ENCODE measurements at regions not wholly inside any gene's neighbourhood (a gene's known extent, or its start where the extent isn't known, plus 50 kb on each side); places are given as distances from the start of the nearest gene placed in this dataset.

GRCh38 chr4:101441446-101441845 is 94.1 kb upstream of the PPP3CA start:
- Histone ChIP-seq H3K4me1 (no peaks in the 10 kb centered on the region), H3K36me3 (ENCODE audit: control insufficient read depth, insufficient read depth, low read length) (no peaks in the 10 kb centered on the region), H3K27ac (no peak overlapping the region), H3K4me2 (ENCODE audit: low read length) (no peak overlapping the region), H3K4me3 (ENCODE audit: low read depth, low read length) (no peak overlapping the region), H2AFZ (no peak overlapping the region), H3K79me2 (no peaks in the 10 kb centered on the region), H3K9ac (no peak overlapping the region), H3K27me3 (ENCODE audit: control insufficient read depth, insufficient read depth, low read length) (no peaks in the 10 kb centered on the region), H3K9me3 (ENCODE audit: control insufficient read depth, low read length) (no peaks in the 10 kb centered on the region)
- TF ChIP-seq CTCF (IDR thresholded peaks at IDR 0.05), result no peak

- Histone ChIP-seq H3K4me3 (ENCODE audit: low read depth, low read length) (no peak overlapping the region), H3K27me3 (ENCODE audit: control insufficient read depth, insufficient read depth, low read length) (no peaks in the 10 kb centered on the region), H3K36me3 (ENCODE audit: control insufficient read depth, insufficient read depth, low read length) (no peaks in the 10 kb centered on the region), H2AFZ (no peak overlapping the region), H3K4me2 (ENCODE audit: low read length) (no peak overlapping the region), H3K79me2 (no peaks in the 10 kb centered on the region), H3K9ac (no peak overlapping the region), H3K4me1 (no peaks in the 10 kb centered on the region), H3K9me3 (ENCODE audit: control insufficient read depth, low read length) (no peaks in the 10 kb centered on the region), H3K27ac (no peak overlapping the region)
- no peak for TF ChIP-seq CTCF (IDR thresholded peaks at IDR 0.05)
These were observed 92.6 kb upstream of the PPP3CA start for GRCh38 chr4:101439926-101440325.

- Histone ChIP-seq H3K36me3 (ENCODE audit: control insufficient read depth, insufficient read depth, low read length) (no peaks in the 10 kb centered on the region), H3K4me3 (ENCODE audit: low read depth, low read length) (no peak overlapping the region), H3K79me2 (no peaks in the 10 kb centered on the region), H2AFZ (no peak overlapping the region), H3K4me2 (ENCODE audit: low read length) (no peak overlapping the region), H3K9ac (no peak overlapping the region), H3K4me1 (no peaks in the 10 kb centered on the region), H3K27ac (no peak overlapping the region), H3K9me3 (ENCODE audit: control insufficient read depth, low read length) (no peaks in the 10 kb centered on the region), H3K27me3 (ENCODE audit: control insufficient read depth, insufficient read depth, low read length) (no peaks in the 10 kb centered on the region)
- TF ChIP-seq CTCF (IDR thresholded peaks at IDR 0.05), result no peak
These were observed 74.1 kb upstream of the PPP3CA start for GRCh38 chr4:101421386-101421785.

GRCh38 chr4:101420661-101421060 is 73.3 kb upstream of the PPP3CA start:
- no peaks in the 10 kb centered on the region for H3K36me3 ChIP-seq (ENCODE audit: control insufficient read depth, insufficient read depth, low read length)
- H3K9me3 ChIP-seq (ENCODE audit: control insufficient read depth, low read length), result no peaks in the 10 kb centered on the region
- H3K27ac ChIP-seq, result no peak overlapping the region
- H3K9ac ChIP-seq, result no peak overlapping the region
- H3K4me1 ChIP-seq, result no peaks in the 10 kb centered on the region
- H3K4me2 ChIP-seq (ENCODE audit: low read length), result no peak overlapping the region
- no peaks in the 10 kb centered on the region for H3K27me3 ChIP-seq (ENCODE audit: control insufficient read depth, insufficient read depth, low read length)
- no peak for TF ChIP-seq CTCF (IDR thresholded peaks at IDR 0.05)
- no peaks in the 10 kb centered on the region for H3K79me2 ChIP-seq
- no peak overlapping the region for H2AFZ ChIP-seq
- H3K4me3 ChIP-seq (ENCODE audit: low read depth, low read length), result no peak overlapping the region

- H3K4me2 ChIP-seq (ENCODE audit: low read length), result no peak overlapping the region
- no peaks in the 10 kb centered on the region for H3K9me3 ChIP-seq (ENCODE audit: control insufficient read depth, low read length)
- H2AFZ ChIP-seq, result no peak overlapping the region
- H3K79me2 ChIP-seq, result no peaks in the 10 kb centered on the region
- H3K4me1 ChIP-seq, result no peaks in the 10 kb centered on the region
- no peak overlapping the region for H3K27ac ChIP-seq
- no peak overlapping the region for H3K9ac ChIP-seq
- no peaks in the 10 kb centered on the region for H3K27me3 ChIP-seq (ENCODE audit: control insufficient read depth, insufficient read depth, low read length)
- no peak overlapping the region for H3K4me3 ChIP-seq (ENCODE audit: low read depth, low read length)
- TF ChIP-seq CTCF (IDR thresholded peaks at IDR 0.05), result no peak
- no peaks in the 10 kb centered on the region for H3K36me3 ChIP-seq (ENCODE audit: control insufficient read depth, insufficient read depth, low read length)
These were observed 72.2 kb upstream of the PPP3CA start for GRCh38 chr4:101419336-101420135.
